Endodermal cell (in vitro differentiated cells): ENCODE measurements at regions not wholly inside any gene's neighbourhood (a gene's known extent, or its start where the extent isn't known, plus 50 kb on each side); places are given as distances from the start of the nearest gene placed in this dataset.

Experiments used
- DNase-seq: peaks from one replicate; pipeline ENCODE4 v3.0.0-alpha.2; 2017
- H3K27ac ChIP-seq: 2 replicates; pipeline ENCODE4 v1.5.1; 2013; ENCODE audit warnings: mild to moderate bottlenecking, low read depth, low read length, moderate library complexity
- H3K27me3 ChIP-seq: 2 replicates; pipeline ENCODE4 v1.6.1; 2013; ENCODE audit warnings: mild to moderate bottlenecking, low read length, moderate library complexity; ENCODE audit not compliant: insufficient read depth, control insufficient read depth, poor library complexity, severe bottlenecking
- H3K36me3 ChIP-seq: 2 replicates; pipeline ENCODE4 v1.7.0; 2013; ENCODE audit warnings: mild to moderate bottlenecking, low read length, moderate library complexity; ENCODE audit not compliant: control insufficient read depth, insufficient read depth
- H3K4me1 ChIP-seq: one replicate; pipeline ENCODE4 v1.7.0; 2013; ENCODE audit warnings: low read length; ENCODE audit not compliant: control insufficient read depth, insufficient read depth
- H3K4me3 ChIP-seq: 2 replicates; pipeline ENCODE4 v1.5.1; 2013; ENCODE audit warnings: mild to moderate bottlenecking, low read length, moderate library complexity
- H3K9ac ChIP-seq: 2 replicates; pipeline ENCODE4 v1.6.1; 2013; ENCODE audit warnings: mild to moderate bottlenecking, low read length, moderate library complexity; ENCODE audit not compliant: poor library complexity, severe bottlenecking; ENCODE audit errors: extremely low read depth
- H3K9me3 ChIP-seq: 2 replicates; pipeline ENCODE4 v1.6.1; 2013; ENCODE audit warnings: mild to moderate bottlenecking, low read length, moderate library complexity; ENCODE audit not compliant: control insufficient read depth
- H3K27ac Mint-ChIP-seq: 2 replicates; pipeline ENCODE4 v1.8.0; 2020; ENCODE audit warnings: mixed read lengths
- H3K27me3 Mint-ChIP-seq: 2 replicates; pipeline ENCODE4 v1.8.0; 2021; ENCODE audit warnings: mild to moderate bottlenecking, mixed read lengths; ENCODE audit not compliant: insufficient read depth
- H3K36me3 Mint-ChIP-seq: 2 replicates; pipeline ENCODE4 v1.8.0; 2020; ENCODE audit warnings: low read depth, mixed read lengths
- H3K4me1 Mint-ChIP-seq: 2 replicates; pipeline ENCODE4 v1.8.0; 2020; ENCODE audit warnings: mixed read lengths
- H3K4me3 Mint-ChIP-seq: 2 replicates; pipeline ENCODE4 v1.8.0; 2020; ENCODE audit warnings: mild to moderate bottlenecking, moderate library complexity, mixed read lengths
- H3K9me3 Mint-ChIP-seq: 2 replicates; pipeline ENCODE4 v1.8.0; 2020; ENCODE audit warnings: mild to moderate bottlenecking, mixed read lengths
- WGBS, 2 experiments: methylation state at CpG; one replicate each; pipeline versions ENCODE4 v1.1.5 to v1.1.7; 2013; ENCODE audit warnings: missing lambda C conversion rate in 2 of 2, mixed read lengths in 1 of 2; ENCODE audit not compliant: insufficient coverage in 1 of 2, insufficient read length in 1 of 2; 5-methylcytosine and 5-hydroxymethylcytosine counted together
- TF ChIP-seq, protein P1 (sequence below): fragments of 200-600 bp; sonication (generic); conservative IDR thresholded peaks from 2 replicates; pipeline ENCODE4 v1.5.0; 2021; ENCODE audit warnings: antibody characterized with exemption, mild to moderate bottlenecking

DNA sequence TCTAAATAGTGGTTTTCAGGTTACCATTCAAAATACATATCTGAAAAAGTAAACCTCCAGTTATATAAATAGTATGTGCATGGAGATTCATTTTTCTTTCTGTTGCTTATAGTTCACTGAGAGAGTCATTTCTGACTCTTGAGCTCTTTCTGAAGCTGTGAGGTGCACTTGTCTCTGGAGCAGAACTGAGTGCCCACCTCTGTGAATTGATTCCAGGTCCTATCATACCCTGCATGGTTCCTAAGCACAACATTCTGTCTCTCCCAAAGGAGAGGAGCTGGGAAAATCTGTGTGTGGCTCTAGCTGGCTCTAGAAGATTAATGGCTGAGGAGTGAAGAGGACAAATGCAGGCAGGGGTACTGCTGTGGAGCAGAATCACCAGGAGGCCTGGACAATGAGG lies 161.6 kb upstream of the HCCS start:
- H3K36me3 ChIP-seq: no peaks in the 10 kb centered on the region
- no peak overlapping the region for H3K4me3 Mint-ChIP-seq
- no peak overlapping the region for H3K4me3 ChIP-seq
- DNase-seq: no peak
- TF ChIP-seq, protein P1, sequence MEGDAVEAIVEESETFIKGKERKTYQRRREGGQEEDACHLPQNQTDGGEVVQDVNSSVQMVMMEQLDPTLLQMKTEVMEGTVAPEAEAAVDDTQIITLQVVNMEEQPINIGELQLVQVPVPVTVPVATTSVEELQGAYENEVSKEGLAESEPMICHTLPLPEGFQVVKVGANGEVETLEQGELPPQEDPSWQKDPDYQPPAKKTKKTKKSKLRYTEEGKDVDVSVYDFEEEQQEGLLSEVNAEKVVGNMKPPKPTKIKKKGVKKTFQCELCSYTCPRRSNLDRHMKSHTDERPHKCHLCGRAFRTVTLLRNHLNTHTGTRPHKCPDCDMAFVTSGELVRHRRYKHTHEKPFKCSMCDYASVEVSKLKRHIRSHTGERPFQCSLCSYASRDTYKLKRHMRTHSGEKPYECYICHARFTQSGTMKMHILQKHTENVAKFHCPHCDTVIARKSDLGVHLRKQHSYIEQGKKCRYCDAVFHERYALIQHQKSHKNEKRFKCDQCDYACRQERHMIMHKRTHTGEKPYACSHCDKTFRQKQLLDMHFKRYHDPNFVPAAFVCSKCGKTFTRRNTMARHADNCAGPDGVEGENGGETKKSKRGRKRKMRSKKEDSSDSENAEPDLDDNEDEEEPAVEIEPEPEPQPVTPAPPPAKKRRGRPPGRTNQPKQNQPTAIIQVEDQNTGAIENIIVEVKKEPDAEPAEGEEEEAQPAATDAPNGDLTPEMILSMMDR: no peak
- peaks cover 7% of the 10 kb centered on the region for H3K4me1 Mint-ChIP-seq
- H3K9me3 ChIP-seq: no peaks in the 10 kb centered on the region
- H3K27me3 ChIP-seq: no peaks in the 10 kb centered on the region
- no peaks in the 10 kb centered on the region for H3K4me1 ChIP-seq
- no peak overlapping the region for H3K27ac Mint-ChIP-seq
- H3K9ac ChIP-seq: no peak overlapping the region
- no peaks in the 10 kb centered on the region for H3K36me3 Mint-ChIP-seq
- H3K27me3 Mint-ChIP-seq: no peaks in the 10 kb centered on the region
- peaks cover 44% of the 10 kb centered on the region for H3K9me3 Mint-ChIP-seq
- H3K27ac ChIP-seq: no peak overlapping the region

DNA sequence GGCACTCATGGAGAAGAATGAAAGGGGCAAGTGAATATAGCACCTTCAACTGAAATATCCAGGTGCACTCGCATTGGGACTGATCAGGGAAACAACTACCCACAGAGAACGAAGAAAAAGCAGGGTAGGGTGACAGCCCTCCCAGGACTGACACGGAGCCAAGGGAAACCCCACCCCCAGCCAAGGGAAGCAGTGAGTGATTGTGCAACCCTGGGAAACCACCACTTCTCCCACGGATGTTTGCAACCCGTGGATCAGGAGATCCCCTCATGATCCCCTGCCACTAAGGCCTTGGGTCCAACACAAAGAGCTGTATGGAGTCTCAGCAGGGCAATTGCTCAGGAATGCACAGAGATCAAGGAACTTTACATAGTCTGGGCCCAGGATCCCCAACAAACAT lies 158.5 kb upstream of the HCCS start:
- Mint-ChIP-seq H3K27me3 (no peaks in the 10 kb centered on the region), H3K4me3 (no peak overlapping the region), H3K27ac (no peak overlapping the region), H3K36me3 (no peaks in the 10 kb centered on the region), H3K9me3 (peaks cover 66% of the 10 kb centered on the region), H3K4me1 (peaks cover 7% of the 10 kb centered on the region)
- TF ChIP-seq, protein P1: no peak
- Histone ChIP-seq H3K36me3 (no peaks in the 10 kb centered on the region), H3K27ac (no peak overlapping the region), H3K9ac (no peak overlapping the region), H3K4me1 (no peaks in the 10 kb centered on the region), H3K27me3 (no peaks in the 10 kb centered on the region), H3K9me3 (no peaks in the 10 kb centered on the region), H3K4me3 (no peak overlapping the region)
- 71% methylated on average over 5 of the region's 5 CpGs; no CpG with 5 or more reads in 1 of the 2 experiments for WGBS, 2 experiments
- DNase-seq: peak; percentile 50

DNA sequence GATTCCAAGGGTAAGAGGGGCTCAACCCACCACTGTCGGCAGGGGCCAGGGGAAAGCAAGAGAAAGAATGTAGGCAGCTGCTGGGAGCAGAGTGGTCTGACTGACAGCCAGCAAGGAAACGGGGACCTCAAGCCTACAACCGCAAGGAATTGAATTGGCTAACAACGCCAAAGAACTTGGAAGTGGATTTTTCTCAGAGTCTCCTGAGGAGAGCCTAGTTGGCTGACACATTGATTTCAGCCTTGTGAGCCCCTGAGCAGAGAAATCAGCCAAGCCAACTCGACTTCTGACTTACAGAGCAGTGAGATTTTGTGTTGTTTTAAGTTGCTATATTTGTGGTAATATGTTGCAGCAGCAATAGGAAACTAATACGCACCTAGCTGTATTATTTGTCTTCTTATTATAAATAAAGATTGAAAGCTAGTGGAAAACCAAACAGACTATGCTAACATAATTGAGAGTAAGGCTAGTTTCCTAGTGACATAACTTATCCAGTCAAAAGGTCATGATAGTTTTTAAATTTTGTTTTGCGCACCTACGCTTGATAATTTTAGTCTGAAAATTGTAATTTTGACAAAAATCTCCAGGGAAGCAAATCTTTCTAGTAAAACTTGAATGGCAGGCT lies 145.8 kb upstream of the HCCS start:
- WGBS, 2 experiments: 86 to 90% methylated on average over 2 to 7 of the region's 8 CpGs
- H3K27ac Mint-ChIP-seq: no peak overlapping the region
- no peaks in the 10 kb centered on the region for H3K9me3 ChIP-seq
- H3K4me3 Mint-ChIP-seq: no peak overlapping the region
- no peaks in the 10 kb centered on the region for H3K36me3 Mint-ChIP-seq
- H3K9me3 Mint-ChIP-seq: peaks cover 27% of the 10 kb centered on the region
- H3K27me3 Mint-ChIP-seq: no peaks in the 10 kb centered on the region
- H3K4me3 ChIP-seq: no peak overlapping the region
- DNase-seq: no peak
- H3K36me3 ChIP-seq: no peaks in the 10 kb centered on the region
- H3K4me1 ChIP-seq: no peaks in the 10 kb centered on the region
- no peaks in the 10 kb centered on the region for H3K27me3 ChIP-seq
- H3K27ac ChIP-seq: no peak overlapping the region
- H3K4me1 Mint-ChIP-seq: no peaks in the 10 kb centered on the region
- no peak overlapping the region for H3K9ac ChIP-seq
- TF ChIP-seq, protein P1: no peak
